ENCODE measurements at regions not wholly inside any gene's neighbourhood (a gene's known extent, or its start where the extent isn't known, plus 50 kb on each side); places are given as distances from the start of the nearest gene placed in this dataset.

GRCh38 chr20:7151676-7152470 is 384.4 kb downstream of the BMP2 start:
- TF ChIP-seq CTCF (IDR thresholded peaks at IDR 0.05) (no peak), POLR2A (IDR thresholded peaks at IDR 0.05) (no peak)

Data from Peyer's patch (tissue), 4 donors.